ENCODE measurements at regions not wholly inside any gene's neighbourhood (a gene's known extent, or its start where the extent isn't known, plus 50 kb on each side); places are given as distances from the start of the nearest gene placed in this dataset.

GRCh38 chr10:118153287-118153686 is 106.5 kb upstream of the RAB11FIP2 start:
- Histone ChIP-seq H3K4me1 (ENCODE audit: insufficient read depth, low read length) (no peaks in the 10 kb centered on the region), H3K9me3 (ENCODE audit: control insufficient read depth, insufficient read depth, low read length) (no peaks in the 10 kb centered on the region; the same call in 1 of the 2 replicates), H3K36me3 (ENCODE audit: insufficient read depth, low read length) (no peaks in the 10 kb centered on the region), H3K9ac (ENCODE audit: low read depth, low read length) (no peak overlapping the region)

- no peaks in the 10 kb centered on the region for H3K36me3 ChIP-seq (ENCODE audit: insufficient read depth, low read length)
- no peaks in the 10 kb centered on the region for H3K9me3 ChIP-seq (ENCODE audit: control insufficient read depth, insufficient read depth, low read length)
- no peak overlapping the region for H3K9ac ChIP-seq (ENCODE audit: low read depth, low read length)
- H3K4me1 ChIP-seq (ENCODE audit: insufficient read depth, low read length) = no peaks in the 10 kb centered on the region
Measured at GRCh38 chr10:118151461-118151860, 104.7 kb upstream of the RAB11FIP2 start.

GRCh38 chr10:118148247-118148646 is 101.5 kb upstream of the RAB11FIP2 start:
- H3K4me1 ChIP-seq (ENCODE audit: insufficient read depth, low read length) = no peaks in the 10 kb centered on the region
- no peak overlapping the region for H3K9ac ChIP-seq (ENCODE audit: low read depth, low read length)
- no peaks in the 10 kb centered on the region for H3K36me3 ChIP-seq (ENCODE audit: insufficient read depth, low read length)
- no peaks in the 10 kb centered on the region for H3K9me3 ChIP-seq (ENCODE audit: control insufficient read depth, insufficient read depth, low read length)

GRCh38 chr10:118145256-118145655 is 98.5 kb upstream of the RAB11FIP2 start:
- H3K9me3 ChIP-seq (ENCODE audit: control insufficient read depth, insufficient read depth, low read length) = no peaks in the 10 kb centered on the region
- no peaks in the 10 kb centered on the region for H3K36me3 ChIP-seq (ENCODE audit: insufficient read depth, low read length)
- H3K4me1 ChIP-seq (ENCODE audit: insufficient read depth, low read length) = no peaks in the 10 kb centered on the region
- H3K9ac ChIP-seq (ENCODE audit: low read depth, low read length) = no peak overlapping the region

- Histone ChIP-seq H3K9ac (ENCODE audit: low read depth, low read length) (no peak overlapping the region), H3K36me3 (ENCODE audit: insufficient read depth, low read length) (no peaks in the 10 kb centered on the region), H3K4me1 (ENCODE audit: insufficient read depth, low read length) (no peaks in the 10 kb centered on the region), H3K9me3 (ENCODE audit: control insufficient read depth, insufficient read depth, low read length) (no peaks in the 10 kb centered on the region)
Measured at GRCh38 chr10:118141471-118141870, 94.7 kb upstream of the RAB11FIP2 start.

- Histone ChIP-seq H3K4me1 (ENCODE audit: insufficient read depth, low read length) (no peaks in the 10 kb centered on the region), H3K9me3 (ENCODE audit: control insufficient read depth, insufficient read depth, low read length) (no peaks in the 10 kb centered on the region), H3K9ac (ENCODE audit: low read depth, low read length) (no peak overlapping the region), H3K36me3 (ENCODE audit: insufficient read depth, low read length) (no peaks in the 10 kb centered on the region)
Measured at GRCh38 chr10:118139321-118139720, 92.6 kb upstream of the RAB11FIP2 start.

- Histone ChIP-seq H3K9ac (ENCODE audit: low read depth, low read length) (no peak overlapping the region), H3K9me3 (ENCODE audit: control insufficient read depth, insufficient read depth, low read length) (no peaks in the 10 kb centered on the region), H3K36me3 (ENCODE audit: insufficient read depth, low read length) (no peaks in the 10 kb centered on the region), H3K4me1 (ENCODE audit: insufficient read depth, low read length) (no peaks in the 10 kb centered on the region)
Measured at GRCh38 chr10:118128675-118129074, 81.9 kb upstream of the RAB11FIP2 start.

GRCh38 chr10:118118716-118119115 is 72.0 kb upstream of the RAB11FIP2 start:
- no peaks in the 10 kb centered on the region for H3K9me3 ChIP-seq (ENCODE audit: control insufficient read depth, insufficient read depth, low read length)

GRCh38 chr10:118116715-118117449 is 70.1 kb upstream of the RAB11FIP2 start:
- H3K9me3 ChIP-seq (ENCODE audit: control insufficient read depth, insufficient read depth, low read length) = no peaks in the 10 kb centered on the region
- H3K36me3 ChIP-seq (ENCODE audit: insufficient read depth, low read length) = no peaks in the 10 kb centered on the region
- no peak overlapping the region for H3K9ac ChIP-seq (ENCODE audit: low read depth, low read length)
- no peaks in the 10 kb centered on the region for H3K4me1 ChIP-seq (ENCODE audit: insufficient read depth, low read length)

More at GRCh38 chr10:118118716-118119115, 72.0 kb upstream of the RAB11FIP2 start:
- Histone ChIP-seq H3K36me3 (ENCODE audit: insufficient read depth, low read length) (no peaks in the 10 kb centered on the region), H3K9ac (ENCODE audit: low read depth, low read length) (no peak overlapping the region), H3K4me1 (ENCODE audit: insufficient read depth, low read length) (no peaks in the 10 kb centered on the region)

GRCh38 chr10:118116362-118116714 is 69.6 kb upstream of the RAB11FIP2 start:
- Histone ChIP-seq H3K4me1 (ENCODE audit: insufficient read depth, low read length) (no peaks in the 10 kb centered on the region), H3K9me3 (ENCODE audit: control insufficient read depth, insufficient read depth, low read length) (no peaks in the 10 kb centered on the region), H3K36me3 (ENCODE audit: insufficient read depth, low read length) (no peaks in the 10 kb centered on the region), H3K9ac (ENCODE audit: low read depth, low read length) (no peak overlapping the region)

GRCh38 chr10:118115701-118116100 is 69.0 kb upstream of the RAB11FIP2 start:
- H3K9me3 ChIP-seq (ENCODE audit: control insufficient read depth, insufficient read depth, low read length) = no peaks in the 10 kb centered on the region
- no peaks in the 10 kb centered on the region for H3K36me3 ChIP-seq (ENCODE audit: insufficient read depth, low read length)
- H3K4me1 ChIP-seq (ENCODE audit: insufficient read depth, low read length) = no peaks in the 10 kb centered on the region

GRCh38 chr10:118114992-118115391 is 68.3 kb upstream of the RAB11FIP2 start:
- H3K9me3 ChIP-seq (ENCODE audit: control insufficient read depth, insufficient read depth, low read length) = no peaks in the 10 kb centered on the region
- H3K4me1 ChIP-seq (ENCODE audit: insufficient read depth, low read length) = no peaks in the 10 kb centered on the region
- H3K9ac ChIP-seq (ENCODE audit: low read depth, low read length) = no peak overlapping the region
- H3K36me3 ChIP-seq (ENCODE audit: insufficient read depth, low read length) = no peaks in the 10 kb centered on the region

More at GRCh38 chr10:118115701-118116100, 69.0 kb upstream of the RAB11FIP2 start:
- H3K9ac ChIP-seq (ENCODE audit: low read depth, low read length) = no peak overlapping the region

GRCh38 chr10:118112543-118113125 is 65.9 kb upstream of the RAB11FIP2 start:
- H3K4me1 ChIP-seq (ENCODE audit: insufficient read depth, low read length) = no peaks in the 10 kb centered on the region
- H3K9me3 ChIP-seq (ENCODE audit: control insufficient read depth, insufficient read depth, low read length) = no peaks in the 10 kb centered on the region
- no peak overlapping the region for H3K9ac ChIP-seq (ENCODE audit: low read depth, low read length)
- H3K36me3 ChIP-seq (ENCODE audit: insufficient read depth, low read length) = no peaks in the 10 kb centered on the region

- Histone ChIP-seq H3K4me1 (ENCODE audit: insufficient read depth, low read length) (no peaks in the 10 kb centered on the region), H3K9ac (ENCODE audit: low read depth, low read length) (no peak overlapping the region), H3K36me3 (ENCODE audit: insufficient read depth, low read length) (no peaks in the 10 kb centered on the region), H3K9me3 (ENCODE audit: control insufficient read depth, insufficient read depth, low read length) (no peaks in the 10 kb centered on the region; the same call in 1 of the 2 replicates)
Measured at GRCh38 chr10:118110750-118111149, 64.0 kb upstream of the RAB11FIP2 start.

Data from ES-I3 (cell line).